ENCODE measurements at regions not wholly inside any gene's neighbourhood (a gene's known extent, or its start where the extent isn't known, plus 50 kb on each side); places are given as distances from the start of the nearest gene placed in this dataset.

- Histone ChIP-seq H3K4me3 (no peak overlapping the region), H3K36me3 (no peaks in the 10 kb centered on the region)
Measured at GRCh38 chr7:52269669-52270068, 765.8 kb upstream of the POM121L12 start.

GRCh38 chr7:52261057-52261456 lies 774.4 kb upstream of the POM121L12 start:
- no peaks in the 10 kb centered on the region for H3K4me1 ChIP-seq
- H3K27me3 ChIP-seq: no peaks in the 10 kb centered on the region
- no peaks in the 10 kb centered on the region for H3K36me3 ChIP-seq
- H3K9me3 ChIP-seq: no peaks in the 10 kb centered on the region
- TF ChIP-seq POLR2AphosphoS5 (IDR thresholded peaks at IDR 0.05): no peak
- intact Hi-C loops (cut with DNase I; ENCODE audit: low total_unique reads): no loop called here
- H3K4me3 ChIP-seq: no peak overlapping the region
- DNase-seq (ENCODE audit: low spot score in 2 of 2): no peak
- H3K27ac ChIP-seq: no peak overlapping the region

More at GRCh38 chr7:52269669-52270068, 765.8 kb upstream of the POM121L12 start:
- no peak overlapping the region for H3K27ac ChIP-seq
- DNase-seq (ENCODE audit: low spot score in 2 of 2): no peak
- H3K4me1 ChIP-seq: no peaks in the 10 kb centered on the region
- intact Hi-C loops (cut with DNase I; ENCODE audit: low total_unique reads): no loop called here
- TF ChIP-seq CTCF (IDR thresholded peaks at IDR 0.05) (no peak), POLR2AphosphoS5 (IDR thresholded peaks at IDR 0.05) (no peak), POLR2A (IDR thresholded peaks at IDR 0.05) (no peak)
- no peaks in the 10 kb centered on the region for H3K27me3 ChIP-seq
- peaks cover 7 to 10% of the 10 kb centered on the region in 2 donors for H3K9me3 ChIP-seq

- H3K9me3 ChIP-seq: no peaks in the 10 kb centered on the region
- intact Hi-C loops (cut with DNase I; ENCODE audit: low total_unique reads): no loop called here
- no peak for DNase-seq (ENCODE audit: low spot score in 2 of 2)
- no peaks in the 10 kb centered on the region for H3K4me1 ChIP-seq
- H3K36me3 ChIP-seq: no peaks in the 10 kb centered on the region
- H3K27me3 ChIP-seq: no peaks in the 10 kb centered on the region
- H3K4me3 ChIP-seq: no peak overlapping the region
- TF ChIP-seq POLR2A (IDR thresholded peaks at IDR 0.05) (no peak), POLR2AphosphoS5 (IDR thresholded peaks at IDR 0.05) (no peak), CTCF (IDR thresholded peaks at IDR 0.05) (no peak)
- H3K27ac ChIP-seq: no peak overlapping the region
Measured at GRCh38 chr7:52260046-52260665, 775.3 kb upstream of the POM121L12 start.

- Histone ChIP-seq H3K27me3 (no peaks in the 10 kb centered on the region), H3K9me3 (no peaks in the 10 kb centered on the region), H3K27ac (no peak overlapping the region), H3K4me1 (no peaks in the 10 kb centered on the region), H3K4me3 (no peak overlapping the region), H3K36me3 (no peaks in the 10 kb centered on the region)
- no peak for TF ChIP-seq POLR2AphosphoS5 (IDR thresholded peaks at IDR 0.05)
- no peak for TF ChIP-seq POLR2A (IDR thresholded peaks at IDR 0.05)
- TF ChIP-seq CTCF (IDR thresholded peaks at IDR 0.05): no peak
- intact Hi-C loops (cut with DNase I; ENCODE audit: low total_unique reads): no loop called here
- DNase-seq (ENCODE audit: low spot score in 2 of 2): no peak
Measured at GRCh38 chr7:52257890-52258289, 777.5 kb upstream of the POM121L12 start.

GRCh38 chr7:52254396-52255010 lies 780.9 kb upstream of the POM121L12 start:
- Histone ChIP-seq H3K27me3 (no peaks in the 10 kb centered on the region), H3K9me3 (no peaks in the 10 kb centered on the region), H3K27ac (no peak overlapping the region), H3K4me3 (no peak overlapping the region), H3K4me1 (no peaks in the 10 kb centered on the region), H3K36me3 (no peaks in the 10 kb centered on the region)
- no peak for TF ChIP-seq POLR2A (IDR thresholded peaks at IDR 0.05)
- no peak for TF ChIP-seq CTCF (IDR thresholded peaks at IDR 0.05)
- no peak for TF ChIP-seq POLR2AphosphoS5 (IDR thresholded peaks at IDR 0.05)
- intact Hi-C loops (cut with DNase I; ENCODE audit: low total_unique reads): no loop called here
- no peak for DNase-seq (ENCODE audit: low spot score in 2 of 2)

Measured in breast epithelium (tissue), 4 donors.